Esophagus (tissue), 2 donors: ENCODE measurements at regions not wholly inside any gene's neighbourhood (a gene's known extent, or its start where the extent isn't known, plus 50 kb on each side); places are given as distances from the start of the nearest gene placed in this dataset.

Experiments
- H3K27ac ChIP-seq, 2 donors: one replicate each; pipeline ENCODE4 v1.5.1; 2013; ENCODE audit warnings: low read depth in 2 of 2, mild to moderate bottlenecking in 2 of 2, inconsistent platforms in 1 of 2, low read length in 1 of 2, moderate library complexity in 1 of 2
- H3K27me3 ChIP-seq, 2 donors: one replicate each; pipeline ENCODE4 v1.6.1; 2013; ENCODE audit warnings: low read length in 2 of 2, control low read depth in 1 of 2, mild to moderate bottlenecking in 1 of 2; ENCODE audit not compliant: insufficient read depth in 2 of 2, control insufficient read depth in 1 of 2
- H3K36me3 ChIP-seq, 2 donors: one replicate each; pipeline ENCODE4 v1.6.1; 2013; ENCODE audit warnings: low read length in 1 of 2; ENCODE audit not compliant: control insufficient read depth in 2 of 2, insufficient read depth in 2 of 2
- H3K4me1 ChIP-seq, 2 donors: one replicate each; pipeline ENCODE4 v1.6.1; 2013; ENCODE audit warnings: low read length in 1 of 2; ENCODE audit not compliant: control insufficient read depth in 2 of 2, insufficient read depth in 2 of 2
- H3K4me3 ChIP-seq, 2 donors: one replicate each; pipeline ENCODE4 v1.5.1; 2013; ENCODE audit warnings: low read length in 2 of 2, mild to moderate bottlenecking in 2 of 2, low read depth in 1 of 2, moderate library complexity in 1 of 2
- H3K9me3 ChIP-seq, 2 donors: one replicate each; pipeline ENCODE4 v1.6.1; 2013; ENCODE audit warnings: mild to moderate bottlenecking in 2 of 2, low read depth in 1 of 2, low read length in 1 of 2, moderate library complexity in 1 of 2; ENCODE audit not compliant: control insufficient read depth in 2 of 2, insufficient read depth in 1 of 2
- WGBS, 2 donors: extraction: QIAGEN DNeasy Blood & Tissue Kit; methylation state at CpG; one replicate each; pipeline ENCODE4 v1.1.7; 2013; 5-methylcytosine and 5-hydroxymethylcytosine counted together
- donor health status: healthy with polysubstance abuse.
- donor health status: Bipolar disorder and iron deficiency.

DNA sequence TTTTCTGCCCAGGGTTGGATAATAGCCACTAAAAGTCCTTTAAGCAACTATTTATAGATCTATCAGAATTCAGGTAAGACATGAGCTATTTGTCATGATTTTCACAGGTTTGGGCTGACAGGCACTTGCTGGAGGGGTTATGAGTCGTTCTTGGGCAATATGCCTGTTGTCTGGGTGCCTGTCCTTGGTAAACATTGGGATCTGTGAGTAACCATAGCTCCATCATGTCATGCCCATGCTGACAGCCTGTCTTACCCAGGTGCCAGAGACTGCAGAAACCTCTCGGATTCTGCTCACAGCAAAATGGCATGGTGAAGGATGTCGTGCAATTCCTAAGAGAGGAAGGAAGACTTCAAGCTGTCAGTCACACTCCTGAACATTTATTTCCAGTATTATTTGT, 116.0 kb upstream of the PUDP start:
- Histone ChIP-seq H3K27ac (no peak overlapping the region), H3K4me1 (peaks cover 0 to 2% of the 10 kb centered on the region in 2 donors), H3K9me3 (no peaks in the 10 kb centered on the region), H3K36me3 (no peaks in the 10 kb centered on the region), H3K27me3 (no peaks in the 10 kb centered on the region), H3K4me3 (no peak overlapping the region)
- WGBS, 2 donors: 44 to 54% methylated on average over 3 of the region's 3 CpGs

DNA sequence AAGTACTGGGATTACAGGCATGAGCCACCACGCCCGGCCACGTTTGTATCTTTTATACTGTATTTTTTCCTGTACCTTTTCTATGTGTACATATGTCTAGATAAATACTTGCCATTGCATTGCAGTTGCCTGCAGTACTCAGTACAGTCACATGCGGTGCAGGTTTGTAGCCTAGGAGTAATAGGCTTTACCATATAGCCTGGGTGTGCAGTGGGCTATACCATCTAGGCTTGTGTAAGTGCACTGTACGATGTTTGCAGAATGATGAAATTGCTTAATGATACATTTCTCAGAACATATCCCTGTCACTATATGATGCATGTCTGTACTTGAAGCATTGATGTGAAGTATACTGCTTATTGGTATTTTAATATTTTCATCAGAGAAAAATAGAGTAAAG, 115.4 kb upstream of the PUDP start:
- no peaks in the 10 kb centered on the region for H3K27me3 ChIP-seq
- H3K9me3 ChIP-seq: no peaks in the 10 kb centered on the region
- 50 to 66% methylated on average over 5 of the region's 5 CpGs for WGBS, 2 donors
- no peak overlapping the region for H3K4me3 ChIP-seq
- peaks cover 0 to 2% of the 10 kb centered on the region in 2 donors for H3K4me1 ChIP-seq
- no peaks in the 10 kb centered on the region for H3K36me3 ChIP-seq
- no peak overlapping the region for H3K27ac ChIP-seq

DNA sequence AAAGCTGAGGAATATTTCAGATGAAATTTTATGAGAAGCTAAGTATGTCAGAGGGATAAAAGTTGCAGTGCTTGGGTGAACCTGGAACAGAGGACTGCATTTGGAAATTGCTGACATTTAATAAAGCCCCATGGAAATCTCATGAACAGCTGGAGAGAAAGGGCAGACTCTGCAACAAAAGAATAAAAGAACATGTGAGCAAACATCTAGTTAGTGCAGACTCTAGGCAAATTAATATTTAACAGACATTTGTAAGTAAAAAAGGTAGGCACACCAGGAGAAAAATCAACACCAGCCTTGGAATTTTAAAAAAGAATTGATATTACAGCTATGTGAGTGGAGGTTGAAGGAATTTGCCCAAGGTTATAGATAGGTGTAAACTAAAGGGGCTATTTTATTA, 114.6 kb upstream of the PUDP start:
- Histone ChIP-seq H3K36me3 (no peaks in the 10 kb centered on the region), H3K27me3 (no peaks in the 10 kb centered on the region), H3K9me3 (no peaks in the 10 kb centered on the region), H3K4me1 (peaks cover 0 to 2% of the 10 kb centered on the region in 2 donors), H3K27ac (no peak overlapping the region), H3K4me3 (no peak overlapping the region)

DNA sequence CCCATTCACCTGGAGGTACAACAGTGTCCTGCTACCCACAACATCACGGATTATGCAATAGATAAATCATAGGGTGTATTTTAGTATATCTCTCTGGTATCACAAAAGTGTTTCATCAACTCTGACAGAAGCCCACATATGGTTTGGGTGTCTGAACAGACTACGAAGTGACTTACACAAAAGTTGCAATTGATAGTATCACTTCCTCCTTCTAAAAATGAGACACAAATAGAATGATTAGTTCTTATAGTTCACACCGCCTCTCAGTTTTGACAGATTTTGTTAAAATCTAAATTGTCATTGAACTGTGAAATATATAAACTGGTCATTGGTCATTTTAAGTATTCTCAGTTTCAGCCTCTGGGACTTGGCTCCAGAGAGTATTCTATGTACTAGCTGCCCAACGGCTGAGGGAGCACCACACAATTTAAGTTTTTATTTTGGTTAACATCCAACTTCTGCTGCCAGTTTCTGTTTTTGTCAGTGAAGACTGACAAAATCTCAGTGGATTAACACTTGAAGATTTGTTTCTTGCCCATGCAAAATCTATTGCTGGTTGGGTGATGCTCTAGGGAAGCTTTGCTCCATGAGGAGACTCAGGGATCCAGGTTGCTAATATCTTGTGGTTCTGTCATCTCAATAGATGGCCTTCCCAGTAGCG, 113.8 kb upstream of the PUDP start:
- Histone ChIP-seq H3K36me3 (no peaks in the 10 kb centered on the region), H3K4me1 (peaks cover 0 to 2% of the 10 kb centered on the region in 2 donors), H3K4me3 (no peak overlapping the region), H3K9me3 (no peaks in the 10 kb centered on the region), H3K27me3 (no peaks in the 10 kb centered on the region), H3K27ac (no peak overlapping the region)
- WGBS, 2 donors: 79 to 82% methylated on average over 5 of the region's 5 CpGs

DNA sequence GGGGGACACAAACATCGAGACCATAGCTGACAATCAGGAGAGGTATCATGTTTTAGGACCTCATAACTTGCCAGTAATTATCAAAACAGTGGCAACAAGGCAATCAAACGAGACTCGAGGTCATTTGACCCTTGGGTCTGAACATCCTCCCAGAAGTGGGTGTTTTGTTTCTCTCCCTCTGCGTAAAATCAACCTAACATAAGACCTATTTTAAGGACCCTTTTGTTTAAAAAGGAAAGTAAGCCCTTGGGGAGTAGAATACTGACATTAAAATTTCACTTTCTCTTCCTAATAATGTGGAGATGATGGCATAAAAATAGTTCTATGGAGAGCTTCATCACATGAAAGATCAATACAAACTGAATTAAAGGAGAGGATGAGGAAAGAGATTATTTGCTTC, 106.2 kb upstream of the PUDP start:
- H3K4me1 ChIP-seq: no peaks in the 10 kb centered on the region
- peaks cover 0 to 3% of the 10 kb centered on the region in 2 donors for H3K9me3 ChIP-seq
- no peaks in the 10 kb centered on the region for H3K27me3 ChIP-seq
- no peaks in the 10 kb centered on the region for H3K36me3 ChIP-seq
- WGBS, 2 donors: 92 to 94% methylated on average over 4 of the region's 4 CpGs
- no peak overlapping the region for H3K27ac ChIP-seq
- H3K4me3 ChIP-seq: no peak overlapping the region

DNA sequence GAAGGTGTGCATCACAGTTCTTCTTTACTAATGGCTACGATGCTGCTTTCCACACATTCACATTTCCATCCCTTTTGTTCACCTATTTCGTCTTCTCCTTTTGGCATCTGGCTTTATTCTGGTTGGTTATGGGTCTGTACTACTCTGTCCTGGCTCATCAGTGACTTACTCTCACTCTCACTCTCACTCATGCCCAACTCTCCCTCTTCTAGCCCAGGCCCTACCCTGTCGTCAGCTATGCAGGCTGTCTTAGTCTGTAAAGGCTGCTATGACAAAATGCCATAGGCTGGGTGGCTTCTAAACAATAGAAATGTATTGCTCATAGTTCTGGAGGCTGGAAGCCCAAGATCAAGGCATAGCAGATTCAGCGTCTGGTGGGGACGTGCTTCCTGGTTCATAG, 105.6 kb upstream of the PUDP start:
- WGBS, 2 donors: 92 to 93% methylated on average over 5 of the region's 5 CpGs
- Histone ChIP-seq H3K4me3 (no peak overlapping the region), H3K27me3 (no peaks in the 10 kb centered on the region), H3K36me3 (no peaks in the 10 kb centered on the region), H3K27ac (no peak overlapping the region), H3K9me3 (peaks cover 0 to 3% of the 10 kb centered on the region in 2 donors), H3K4me1 (no peaks in the 10 kb centered on the region)

DNA sequence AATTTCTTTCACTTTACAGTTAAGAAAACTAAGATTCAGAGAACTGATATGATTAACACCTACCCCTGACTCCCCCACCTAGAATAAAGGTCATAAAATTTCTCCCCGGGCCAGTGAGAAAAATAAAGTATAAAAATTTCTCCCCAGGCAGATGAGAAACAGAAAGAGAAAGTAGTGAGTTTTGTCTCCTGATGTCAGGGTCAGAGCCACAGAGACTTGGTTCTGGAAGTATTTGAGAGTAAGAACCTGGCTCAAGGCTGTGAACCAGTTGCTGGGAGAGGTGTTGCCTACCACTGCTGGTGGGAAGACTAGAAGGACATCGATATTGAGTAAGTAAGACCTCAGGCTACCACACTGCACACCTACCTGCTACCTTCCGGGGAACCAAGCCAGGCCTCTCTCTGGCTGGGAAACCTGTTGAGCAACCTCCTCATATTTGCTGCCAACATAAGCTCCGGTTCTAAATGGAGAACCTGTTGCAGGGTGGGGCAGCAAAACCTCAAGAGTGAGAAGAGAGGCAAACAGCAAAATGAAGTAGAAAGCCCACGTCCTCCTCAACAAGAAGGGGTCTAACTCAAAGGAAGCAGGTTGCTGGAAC, 104.2 kb upstream of the PUDP start:
- no peaks in the 10 kb centered on the region for H3K4me1 ChIP-seq
- WGBS, 2 donors: 43 to 52% methylated on average over 5 of the region's 5 CpGs
- H3K9me3 ChIP-seq: peaks cover 0 to 3% of the 10 kb centered on the region in 2 donors
- no peaks in the 10 kb centered on the region for H3K27me3 ChIP-seq
- peak overlapping the region in 1 of 2 donors; percentile 25 for H3K27ac ChIP-seq
- no peaks in the 10 kb centered on the region for H3K36me3 ChIP-seq
- H3K4me3 ChIP-seq: no peak overlapping the region

DNA sequence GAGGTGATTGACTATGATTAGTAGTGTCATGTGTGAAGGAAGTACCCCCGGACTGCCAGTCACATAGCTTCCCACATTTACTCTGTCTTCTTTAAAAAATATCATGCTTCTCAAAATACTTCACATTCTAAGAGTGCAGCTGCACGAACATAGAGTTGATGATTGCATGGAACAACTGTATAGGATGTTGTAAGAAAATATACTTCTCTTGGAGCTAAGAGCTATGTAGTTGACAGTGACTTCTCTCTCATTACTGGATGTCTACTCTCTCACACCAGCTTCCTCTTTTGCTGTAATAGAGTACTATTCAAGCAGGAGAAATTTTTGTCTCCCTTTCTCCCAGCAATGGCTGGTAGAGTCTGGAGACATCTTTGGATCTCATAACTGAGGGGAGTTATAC, 99.4 kb upstream of the PUDP start:
- 82 to 87% methylated on average over 2 of the region's 2 CpGs for whole genome bisulfite sequencing, 2 donors
- Histone ChIP-seq H3K4me3 (no peak overlapping the region), H3K27me3 (no peaks in the 10 kb centered on the region), H3K4me1 (no peaks in the 10 kb centered on the region), H3K9me3 (no peaks in the 10 kb centered on the region), H3K36me3 (no peaks in the 10 kb centered on the region), H3K27ac (no peak overlapping the region)

DNA sequence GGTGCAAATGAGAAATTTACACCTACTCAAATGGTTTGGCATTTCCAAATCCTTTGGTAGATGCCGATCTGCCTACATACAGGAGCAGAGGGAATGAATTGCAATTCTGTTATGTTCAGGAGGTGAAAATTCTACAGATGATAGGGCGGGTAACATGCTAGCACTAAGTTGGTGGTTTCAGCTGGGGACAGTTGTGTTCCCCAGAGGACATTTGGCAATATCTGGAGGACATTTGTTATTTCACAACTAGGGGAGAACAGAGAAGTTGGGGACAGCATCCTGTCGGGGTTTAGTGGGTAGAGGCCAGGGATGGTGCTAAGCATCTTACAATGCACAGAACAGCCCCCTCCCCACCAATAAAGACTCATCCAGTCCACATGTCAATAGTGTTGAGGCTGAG, 96.5 kb upstream of the PUDP start:
- Histone ChIP-seq H3K36me3 (no peaks in the 10 kb centered on the region), H3K27ac (no peak overlapping the region), H3K4me1 (no peaks in the 10 kb centered on the region), H3K4me3 (no peak overlapping the region), H3K9me3 (no peaks in the 10 kb centered on the region), H3K27me3 (no peaks in the 10 kb centered on the region)
- WGBS, 2 donors: 84 to 89% methylated on average over 3 of the region's 3 CpGs

DNA sequence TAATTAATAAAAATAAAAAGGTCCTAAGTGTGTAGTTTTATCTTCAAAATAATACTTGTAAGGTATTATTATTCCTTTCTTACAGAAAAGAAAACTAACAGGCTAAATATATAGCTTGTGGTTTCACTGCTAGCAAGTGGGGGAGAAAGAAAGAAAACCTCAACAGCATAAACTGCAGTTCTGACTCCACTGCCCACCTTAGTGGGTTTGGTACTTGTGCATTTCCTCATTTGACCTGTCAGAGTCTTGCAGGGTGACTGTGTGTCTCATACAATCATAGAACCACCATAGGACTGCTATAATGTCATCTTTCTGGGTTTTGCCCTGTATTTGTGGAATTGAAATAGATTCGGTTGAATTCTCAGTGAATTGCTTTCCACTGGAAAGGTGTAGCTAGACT, 94.7 kb upstream of the PUDP start:
- Histone ChIP-seq H3K9me3 (no peaks in the 10 kb centered on the region), H3K27ac (no peak overlapping the region), H3K4me1 (no peaks in the 10 kb centered on the region), H3K36me3 (no peaks in the 10 kb centered on the region), H3K27me3 (no peaks in the 10 kb centered on the region), H3K4me3 (no peak overlapping the region)
- WGBS, 2 donors: 90 to 91% methylated on average over 1 of the region's 1 CpG
